ENCODE measurements at regions not wholly inside any gene's neighbourhood (a gene's known extent, or its start where the extent isn't known, plus 50 kb on each side); places are given as distances from the start of the nearest gene placed in this dataset.

- no peaks in the 10 kb centered on the region for H3K36me3 ChIP-seq
- no peak for DNase-seq
- no peak overlapping the region for H3K27ac ChIP-seq
- no peaks in the 10 kb centered on the region for H3K9me3 ChIP-seq (ENCODE audit: severe bottlenecking)
- no peak overlapping the region for H3K4me3 ChIP-seq (ENCODE audit: low read depth, low read length)
- TF ChIP-seq CTCF (IDR thresholded peaks at IDR 0.05; ENCODE audit: low read depth, low read length) = no peak
- no peaks in the 10 kb centered on the region for H3K27me3 ChIP-seq (ENCODE audit: insufficient read depth, low read depth, severe bottlenecking)
Measured at GRCh38 chr7:152571068-152571467, 104.9 kb downstream of the XRCC2 start.

- no peak for DNase-seq
Measured at GRCh38 chr7:152568972-152569371, 107.0 kb downstream of the XRCC2 start.

GRCh38 chr7:152565731-152566130, 110.2 kb downstream of the XRCC2 start:
- Histone ChIP-seq H3K27ac (no peak overlapping the region), H3K27me3 (ENCODE audit: insufficient read depth, low read depth, severe bottlenecking) (no peaks in the 10 kb centered on the region), H3K9me3 (ENCODE audit: severe bottlenecking) (no peaks in the 10 kb centered on the region), H3K4me3 (ENCODE audit: low read depth, low read length) (no peak overlapping the region), H3K36me3 (no peaks in the 10 kb centered on the region)
- no peak for DNase-seq
- TF ChIP-seq CTCF (IDR thresholded peaks at IDR 0.05; ENCODE audit: low read depth, low read length) = no peak

More at GRCh38 chr7:152568972-152569371, 107.0 kb downstream of the XRCC2 start:
- Histone ChIP-seq H3K36me3 (no peaks in the 10 kb centered on the region), H3K4me3 (ENCODE audit: low read depth, low read length) (no peak overlapping the region), H3K27ac (no peak overlapping the region), H3K9me3 (ENCODE audit: severe bottlenecking) (no peaks in the 10 kb centered on the region), H3K27me3 (ENCODE audit: insufficient read depth, low read depth, severe bottlenecking) (no peaks in the 10 kb centered on the region)
- no peak for TF ChIP-seq CTCF (IDR thresholded peaks at IDR 0.05; ENCODE audit: low read depth, low read length)

GRCh38 chr7:152564656-152565250, 111.2 kb downstream of the XRCC2 start:
- TF ChIP-seq CTCF (IDR thresholded peaks at IDR 0.05; ENCODE audit: low read depth, low read length) = no peak
- Histone ChIP-seq H3K36me3 (no peaks in the 10 kb centered on the region), H3K27ac (no peak overlapping the region), H3K27me3 (ENCODE audit: insufficient read depth, low read depth, severe bottlenecking) (no peaks in the 10 kb centered on the region), H3K9me3 (ENCODE audit: severe bottlenecking) (no peaks in the 10 kb centered on the region), H3K4me3 (ENCODE audit: low read depth, low read length) (no peak overlapping the region)
- DNase-seq = no peak

GRCh38 chr7:152556013-152556755, 119.8 kb downstream of the XRCC2 start:
- H3K9me3 ChIP-seq (ENCODE audit: severe bottlenecking) = no peaks in the 10 kb centered on the region
- TF ChIP-seq CTCF (IDR thresholded peaks at IDR 0.05; ENCODE audit: low read depth, low read length) = no peak

More at GRCh38 chr7:152556013-152556755, 119.8 kb downstream of the XRCC2 start:
- no peak for DNase-seq
- no peaks in the 10 kb centered on the region for H3K27me3 ChIP-seq (ENCODE audit: insufficient read depth, low read depth, severe bottlenecking)
- H3K27ac ChIP-seq = no peak overlapping the region
- H3K36me3 ChIP-seq = no peaks in the 10 kb centered on the region
- no peak overlapping the region for H3K4me3 ChIP-seq (ENCODE audit: low read depth, low read length)

All from WERI-Rb-1 (cell line).